K562 (cell line): ENCODE measurements at regions not wholly inside any gene's neighbourhood (a gene's known extent, or its start where the extent isn't known, plus 50 kb on each side); places are given as distances from the start of the nearest gene placed in this dataset.

Source experiments
- ARNT ChIP-seq, 2 experiments: fragments of 450-650 bp; IDR thresholded peaks; 2 replicates each; pipeline ENCODE4 v1.6.1; 2016; ENCODE audit warnings: mild to moderate bottlenecking in 1 of 2
- CEBPG ChIP-seq, 3 experiments: fragments of 200-800 bp in 1 of 3; sonication (Bioruptor generic) in 1 of 3; sonication (generic) in 1 of 3; formaldehyde crosslinking in 1 of 3; IDR thresholded peaks in 2 of 3; conservative IDR thresholded peaks in 1 of 3; 2 replicates each; pipeline versions ENCODE4 v1.6.1 to v1.8.0; 2016 to 2022; ENCODE audit warnings: missing compliant biosample characterization in 2 of 3, missing genetic modification characterization in 2 of 3, mild to moderate bottlenecking in 1 of 3, missing genetic modification reagents in 1 of 3
- CREM ChIP-seq: IDR thresholded peaks from 2 replicates; pipeline ENCODE4 v1.6.1; 2014; ENCODE audit warnings: antibody characterized with exemption, low read depth
- DACH1 ChIP-seq: fragments of 450-650 bp; IDR thresholded peaks from 2 replicates; pipeline ENCODE4 v1.6.1; 2018; ENCODE audit not compliant: partially characterized antibody
- E4F1 ChIP-seq: fragments of 250-450 bp; sonication (Bioruptor Pico); IDR thresholded peaks from 2 replicates; pipeline ENCODE4 v1.5.0; 2021; ENCODE audit warnings: mild to moderate bottlenecking, borderline replicate concordance
- FOXJ2 ChIP-seq: fragments of 200-800 bp; sonication (Bioruptor generic); IDR thresholded peaks from 2 replicates; pipeline ENCODE4 v1.6.1; 2016; ENCODE audit warnings: missing genetic modification characterization, missing compliant biosample characterization
- HDGF ChIP-seq: fragments of 450-650 bp; IDR thresholded peaks from 2 replicates; pipeline ENCODE4 v1.6.1; 2016
- HMG20A ChIP-seq: fragments of 450-650 bp; formaldehyde crosslinking; conservative IDR thresholded peaks from 2 replicates; pipeline ENCODE4 v1.4.0; 2020; ENCODE audit warnings: mild to moderate bottlenecking, mixed read lengths
- HMGN3 ChIP-seq: IDR thresholded peaks from 2 replicates; pipeline ENCODE4 v1.6.1; 2011; ENCODE audit warnings: borderline replicate concordance, low read depth, mild to moderate bottlenecking, mixed read lengths, low read length; ENCODE audit not compliant: insufficient read length; ENCODE audit errors: extremely low read depth
- IFI16 ChIP-seq: fragments of 250-450 bp; sonication (Bioruptor Pico); IDR thresholded peaks from 2 replicates; pipeline ENCODE4 v2.1.2; 2022; ENCODE audit warnings: mild to moderate bottlenecking, inconsistent platforms
- MITF ChIP-seq: IDR thresholded peaks from 2 replicates; pipeline ENCODE4 v1.6.1; 2014; ENCODE audit warnings: antibody characterized with exemption
- NFRKB ChIP-seq: fragments of 450-650 bp; IDR thresholded peaks from 2 replicates; pipeline ENCODE4 v1.6.1; 2016; ENCODE audit warnings: low read depth
- NR2C2 ChIP-seq, 2 experiments: fragments of 200-800 bp in 1 of 2; sonication (Bioruptor generic) in 1 of 2; sonication (generic) in 1 of 2; formaldehyde crosslinking in 1 of 2; IDR thresholded peaks; 2 replicates each; pipeline versions ENCODE4 v1.6.1 to v1.8.0; 2016 to 2022; ENCODE audit warnings: mild to moderate bottlenecking in 1 of 2, missing compliant biosample characterization in 1 of 2, missing genetic modification characterization in 1 of 2, missing genetic modification reagents in 1 of 2
- PHF20 ChIP-seq: fragments of 450-650 bp; IDR thresholded peaks from 2 replicates; pipeline ENCODE4 v1.6.1; 2018; ENCODE audit not compliant: partially characterized antibody
- RB1 ChIP-seq: fragments of 450-650 bp; IDR thresholded peaks from 2 replicates; pipeline ENCODE4 v1.6.1; 2017; ENCODE audit warnings: low read depth, mild to moderate bottlenecking
- RNF2 ChIP-seq: sonication (generic); IDR thresholded peaks from 2 replicates; pipeline ENCODE4 v1.6.1; 2016
- RUNX1 ChIP-seq: sonication (generic); IDR thresholded peaks from 2 replicates; pipeline ENCODE4 v1.6.1; 2016; ENCODE audit warnings: antibody characterized with exemption, low read depth
- SMC3 ChIP-seq: conservative IDR thresholded peaks from 2 replicates; pipeline ENCODE4 v1.6.1; 2011; ENCODE audit warnings: low read depth, low read length, improper control_type of control experiment; ENCODE audit not compliant: insufficient read depth
- SRF ChIP-seq, 2 experiments: fragments of 250-450, 450-650 bp in 1 of 2; sonication (Bioruptor Pico) in 1 of 2; sonication (generic) in 1 of 2; formaldehyde crosslinking; IDR thresholded peaks; 2 replicates each; pipeline versions ENCODE4 v1.5.0 to v1.5.1; 2020 to 2022; ENCODE audit warnings: mild to moderate bottlenecking in 1 of 2, missing genetic modification reagents in 1 of 2
- VEZF1 ChIP-seq: fragments of 200-800 bp; sonication (Bioruptor generic); IDR thresholded peaks from 2 replicates; pipeline ENCODE4 v1.6.1; 2017; ENCODE audit warnings: missing genetic modification characterization, missing compliant biosample characterization
- ZKSCAN1 ChIP-seq: fragments of 150-350 bp; IDR thresholded peaks from 2 replicates; pipeline ENCODE4 v1.6.1; 2016; ENCODE audit warnings: low read depth, low read length

GRCh38 chr16:85491058-85491771 is 121.9 kb upstream of the GSE1 start (continued):
- TF ChIP-seq MITF (no peak), E4F1 (CRISPR knock-in tag) (no peak), VEZF1 (peak; percentile 58; the same call in 1 of the 2 replicates), RB1 (peak; percentile 78), RUNX1 (0 out of 2 replicates have a peak, but pooled peaks have one; percentile 44), ARNT (IDR thresholded peaks at IDR 0.05) (no peak), FOXJ2 (tag) (no peak), HDGF (no peak), SRF (CRISPR knock-in tag; IDR thresholded peaks at IDR 0.05) (peak in 1 of 2 experiments; percentile 63; a peak in 1 of 4 replicates), SMC3 (peak; percentile 70), CREM (no peak), NR2C2 (CRISPR knock-in tag; IDR thresholded peaks at IDR 0.05) (0 out of 2 replicates have a peak, but pooled peaks have one; percentile 25), NR2C2 (tag; IDR thresholded peaks at IDR 0.05) (no peak), ZKSCAN1 (0 out of 2 replicates have a peak, but pooled peaks have one; percentile 39), HMGN3 (no peak), RNF2 (no peak), NFRKB (no peak), DACH1 (no peak), IFI16 (no peak), HMG20A (CRISPR knock-in tag) (no peak), CEBPG (CRISPR knock-in tag; IDR thresholded peaks at IDR 0.05) (no peak; the same call in 1 of the 2 replicates), CEBPG (tag; conservative IDR thresholded peaks at IDR 0.05 in 1 of 2, IDR thresholded peaks at IDR 0.05 in 1 of 2) (no peak), PHF20 (no peak)
